ENCODE measurements at regions not wholly inside any gene's neighbourhood (a gene's known extent, or its start where the extent isn't known, plus 50 kb on each side); places are given as distances from the start of the nearest gene placed in this dataset.

- BruUV-seq (replicated peaks), result no TSS peak
- CTCF ChIA-PET, result interaction anchor here (0.6 to 1.5 kb wide), 2 partner anchors 18 to 21 kb away, joined by 3 to 4 read pairs; no protein-coding TSS in a partner anchor
These were observed 160.3 kb upstream of the NEBL start for GRCh38 chr10:21057436-21057835.

GRCh38 chr10:21056461-21056860 lies 159.3 kb upstream of the NEBL start:
- peaks cover 16% of the 10 kb centered on the region for H3K9me3 Mint-ChIP-seq (ENCODE audit: unreplicated experiment)
- no peak overlapping the region for H3K27ac Mint-ChIP-seq (ENCODE audit: low read depth, unreplicated experiment)
- BruUV-seq (replicated peaks), result no TSS peak
- intact Hi-C loops (cut with micrococcal nuclease), result no loop called here
- TF ChIP-seq CTCF (IDR thresholded peaks at IDR 0.05; ENCODE audit: unreplicated experiment), result no peak
- no peak for DNase-seq (ENCODE audit: unreplicated experiment)
- no peaks in the 10 kb centered on the region for H3K36me3 Mint-ChIP-seq (ENCODE audit: insufficient read depth, unreplicated experiment)
- H3K4me1 Mint-ChIP-seq (ENCODE audit: insufficient read depth, unreplicated experiment), result no peaks in the 10 kb centered on the region
- POLR2A ChIA-PET, result interaction anchor here (0.6 to 2.3 kb wide), 3 partner anchors 9 to 1261 kb away, joined by 4 to 5 read pairs (median 4); no protein-coding TSS in a partner anchor
- H3K27me3 Mint-ChIP-seq (ENCODE audit: insufficient read depth, unreplicated experiment), result no peaks in the 10 kb centered on the region
- H3K4me3 Mint-ChIP-seq (ENCODE audit: unreplicated experiment), result no peak overlapping the region
- CTCF ChIA-PET, result no interaction called here

More at GRCh38 chr10:21057436-21057835, 160.3 kb upstream of the NEBL start:
- Mint-ChIP-seq H3K4me1 (ENCODE audit: insufficient read depth, unreplicated experiment) (peaks cover 6% of the 10 kb centered on the region), H3K9me3 (ENCODE audit: unreplicated experiment) (peaks cover 7% of the 10 kb centered on the region), H3K36me3 (ENCODE audit: insufficient read depth, unreplicated experiment) (no peaks in the 10 kb centered on the region), H3K4me3 (ENCODE audit: unreplicated experiment) (no peak overlapping the region), H3K27me3 (ENCODE audit: insufficient read depth, unreplicated experiment) (no peaks in the 10 kb centered on the region), H3K27ac (ENCODE audit: low read depth, unreplicated experiment) (no peak overlapping the region)
- intact Hi-C loops (cut with micrococcal nuclease), result no loop called here
- POLR2A ChIA-PET, result interaction anchor here (0.5 to 2.3 kb wide), 4 partner anchors 10 to 463 kb away, joined by 4 to 5 read pairs (median 4); no protein-coding TSS in a partner anchor
- no peak for TF ChIP-seq CTCF (IDR thresholded peaks at IDR 0.05; ENCODE audit: unreplicated experiment)
- DNase-seq (ENCODE audit: unreplicated experiment), result no peak

- Mint-ChIP-seq H3K36me3 (ENCODE audit: insufficient read depth, unreplicated experiment) (no peaks in the 10 kb centered on the region), H3K9me3 (ENCODE audit: unreplicated experiment) (peaks cover 17% of the 10 kb centered on the region), H3K27ac (ENCODE audit: low read depth, unreplicated experiment) (no peak overlapping the region), H3K4me3 (ENCODE audit: unreplicated experiment) (no peak overlapping the region), H3K27me3 (ENCODE audit: insufficient read depth, unreplicated experiment) (no peaks in the 10 kb centered on the region), H3K4me1 (ENCODE audit: insufficient read depth, unreplicated experiment) (no peaks in the 10 kb centered on the region)
- DNase-seq (ENCODE audit: unreplicated experiment), result no peak
- ChIA-PET CTCF (interaction anchor here (0.6 kb wide), 1 partner anchor 28 kb away, joined by 3 read pairs; no protein-coding TSS in a partner anchor), POLR2A (interaction anchor here (1.1 to 2.3 kb wide), 2 partner anchors 8 to 11 kb away, joined by 4 to 5 read pairs; no protein-coding TSS in a partner anchor)
- intact Hi-C loops (cut with micrococcal nuclease), result no loop called here
- no peak for TF ChIP-seq CTCF (IDR thresholded peaks at IDR 0.05; ENCODE audit: unreplicated experiment)
- BruUV-seq (replicated peaks), result no TSS peak
These were observed 158.4 kb upstream of the NEBL start for GRCh38 chr10:21055339-21056135.

GRCh38 chr10:21053953-21054690 lies 157.0 kb upstream of the NEBL start:
- Mint-ChIP-seq H3K9me3 (ENCODE audit: unreplicated experiment) (peaks cover 14% of the 10 kb centered on the region), H3K4me3 (ENCODE audit: unreplicated experiment) (no peak overlapping the region), H3K4me1 (ENCODE audit: insufficient read depth, unreplicated experiment) (no peaks in the 10 kb centered on the region), H3K27me3 (ENCODE audit: insufficient read depth, unreplicated experiment) (no peaks in the 10 kb centered on the region), H3K36me3 (ENCODE audit: insufficient read depth, unreplicated experiment) (no peaks in the 10 kb centered on the region), H3K27ac (ENCODE audit: low read depth, unreplicated experiment) (no peak overlapping the region)
- intact Hi-C loops (cut with micrococcal nuclease), result no loop called here
- ChIA-PET POLR2A (no interaction called here), CTCF (no interaction called here)
- no TSS peak for BruUV-seq (replicated peaks)
- no peak for DNase-seq (ENCODE audit: unreplicated experiment)
- TF ChIP-seq CTCF (IDR thresholded peaks at IDR 0.05; ENCODE audit: unreplicated experiment), result no peak

All from MCF 10A (cell line).